ENCODE measurements at regions not wholly inside any gene's neighbourhood (a gene's known extent, or its start where the extent isn't known, plus 50 kb on each side); places are given as distances from the start of the nearest gene placed in this dataset.
A peak's percentile ranks its signal among the peaks of the same experiment; 100 is the strongest.

- DNase-seq (ENCODE audit: low read depth): peak; percentile 8
These were observed 58.8 kb upstream of the SLC24A4 start for GRCh38 chr14:92264195-92264594.

GRCh38 chr14:92266216-92266615, 56.7 kb upstream of the SLC24A4 start:
- no peak for DNase-seq (ENCODE audit: low read depth)

More at GRCh38 chr14:92264195-92264594, 58.8 kb upstream of the SLC24A4 start:
- no peak for TF ChIP-seq MYC (IDR thresholded peaks at IDR 0.05; ENCODE audit: low read depth, low read length)
- no peak for TF ChIP-seq CTCF (IDR thresholded peaks at IDR 0.05; ENCODE audit: low read depth, low read length)
- no peak for TF ChIP-seq MAX (IDR thresholded peaks at IDR 0.05; ENCODE audit: low read depth, low read length)
- no peak for TF ChIP-seq POLR2A (IDR thresholded peaks at IDR 0.05; ENCODE audit: extremely low read depth, insufficient read length)
- no peak overlapping the region for H3K4me3 ChIP-seq (ENCODE audit: low read depth, low read length)

More at GRCh38 chr14:92266216-92266615, 56.7 kb upstream of the SLC24A4 start:
- no peak overlapping the region for H3K4me3 ChIP-seq (ENCODE audit: low read depth, low read length)
- no peak for TF ChIP-seq MAX (IDR thresholded peaks at IDR 0.05; ENCODE audit: low read depth, low read length)
- TF ChIP-seq CTCF (IDR thresholded peaks at IDR 0.05; ENCODE audit: low read depth, low read length): no peak
- TF ChIP-seq MYC (IDR thresholded peaks at IDR 0.05; ENCODE audit: low read depth, low read length): no peak

Data from NB4 (cell line).